Loucy (cell line): ENCODE measurements at regions not wholly inside any gene's neighbourhood (a gene's known extent, or its start where the extent isn't known, plus 50 kb on each side); places are given as distances from the start of the nearest gene placed in this dataset.

Experiments used
- H2AFZ ChIP-seq: fragments of 200-600 bp; sonication (generic); 2 replicates; pipeline ENCODE4 v1.6.0; 2016; ENCODE audit warnings: antibody characterized with exemption, mild to moderate bottlenecking, low read length, moderate library complexity
- H3F3A ChIP-seq: fragments of 200-600 bp; 2 replicates; pipeline ENCODE4 v1.6.0; 2016; ENCODE audit warnings: antibody characterized with exemption, low read depth, mild to moderate bottlenecking
- H3K27me3 ChIP-seq: fragments of 200-600 bp; sonication (generic); 2 replicates; pipeline ENCODE4 v1.6.1; 2014; ENCODE audit warnings: low read length, mild to moderate bottlenecking; ENCODE audit not compliant: insufficient read depth, poor library complexity, severe bottlenecking
- H3K36me3 ChIP-seq: fragments of 200-600 bp; sonication (generic); 2 replicates; pipeline ENCODE4 v1.6.1; 2016; ENCODE audit warnings: low read length; ENCODE audit not compliant: insufficient read depth
- H3K4me1 ChIP-seq: fragments of 200-600 bp; sonication (generic); 2 replicates; pipeline ENCODE4 v1.5.1; 2014; ENCODE audit warnings: low read length, mild to moderate bottlenecking; ENCODE audit not compliant: insufficient read depth, poor library complexity, severe bottlenecking
- H3K4me2 ChIP-seq: fragments of 200-600 bp; sonication (generic); 2 replicates; pipeline ENCODE4 v1.6.0; 2014; ENCODE audit warnings: antibody characterized with exemption, low read length, low read depth, mild to moderate bottlenecking; ENCODE audit not compliant: poor library complexity, severe bottlenecking
- H3K4me3 ChIP-seq: fragments of 200-600 bp; sonication (generic); 2 replicates; pipeline ENCODE4 v1.5.1; 2014; ENCODE audit warnings: low read length, mild to moderate bottlenecking, mixed read lengths; ENCODE audit not compliant: poor library complexity, severe bottlenecking
- H3K79me2 ChIP-seq: fragments of 200-600 bp; sonication (generic); 2 replicates; pipeline ENCODE4 v1.6.1; 2014; ENCODE audit warnings: low read length; ENCODE audit not compliant: insufficient read depth
- H3K9ac ChIP-seq: fragments of 200-600 bp; sonication (generic); 2 replicates; pipeline ENCODE4 v1.6.0; 2014; ENCODE audit warnings: mild to moderate bottlenecking, low read depth, low read length, moderate library complexity; ENCODE audit not compliant: poor library complexity, severe bottlenecking
- H3K9me2 ChIP-seq: fragments of 200-600 bp; sonication (generic); replicated peaks from 2 replicates; pipeline ENCODE4 v1.6.1; 2016; ENCODE audit warnings: low read depth, low read length, mixed read lengths
- H3K9me3 ChIP-seq: fragments of 200-600 bp; sonication (generic); 2 replicates; pipeline ENCODE4 v1.6.1; 2014; ENCODE audit warnings: mild to moderate bottlenecking, antibody characterized with exemption, low read length, low read depth; ENCODE audit not compliant: insufficient read depth
- H4K20me1 ChIP-seq: fragments of 200-600 bp; sonication (generic); 2 replicates; pipeline ENCODE4 v1.6.0; 2014; ENCODE audit warnings: antibody characterized with exemption, low read length, mild to moderate bottlenecking; ENCODE audit not compliant: insufficient read depth, poor library complexity, severe bottlenecking
- CTCF ChIP-seq: fragments of 200-600 bp; sonication (generic); conservative IDR thresholded peaks from 2 replicates; pipeline ENCODE4 v1.5.1; 2014; ENCODE audit warnings: mild to moderate bottlenecking, antibody characterized with exemption, low read length
- EZH2phosphoT487 ChIP-seq: fragments of 200-600 bp; IDR thresholded peaks from 2 replicates; pipeline ENCODE4 v1.6.1; 2018; ENCODE audit warnings: antibody characterized with exemption, mild to moderate bottlenecking, moderate library complexity, borderline replicate concordance

- no peaks in the 10 kb centered on the region for H3K4me1 ChIP-seq
- H3F3A ChIP-seq = no peaks in the 10 kb centered on the region
- H3K4me2 ChIP-seq = no peak overlapping the region
- H3K79me2 ChIP-seq = no peaks in the 10 kb centered on the region
- H2AFZ ChIP-seq = no peak overlapping the region
- no peak overlapping the region for H3K4me3 ChIP-seq
- H3K9ac ChIP-seq = no peak overlapping the region
- no peak for TF ChIP-seq CTCF
- no peak for TF ChIP-seq EZH2phosphoT487
- H3K36me3 ChIP-seq = no peaks in the 10 kb centered on the region
- H3K9me2 ChIP-seq = no peaks in the 10 kb centered on the region
- no peaks in the 10 kb centered on the region for H4K20me1 ChIP-seq
- H3K27me3 ChIP-seq = no peaks in the 10 kb centered on the region
- H3K9me3 ChIP-seq = no peaks in the 10 kb centered on the region
These were observed 278.2 kb upstream of the ID4 start for GRCh38 chr6:19558934-19559333.

- Histone ChIP-seq H3K9me2 (no peaks in the 10 kb centered on the region), H3F3A (no peaks in the 10 kb centered on the region), H4K20me1 (no peaks in the 10 kb centered on the region), H3K9me3 (no peaks in the 10 kb centered on the region), H3K4me3 (no peak overlapping the region), H3K4me1 (no peaks in the 10 kb centered on the region), H2AFZ (no peak overlapping the region), H3K79me2 (no peaks in the 10 kb centered on the region), H3K36me3 (no peaks in the 10 kb centered on the region), H3K27me3 (no peaks in the 10 kb centered on the region), H3K9ac (no peak overlapping the region), H3K4me2 (no peak overlapping the region)
- TF ChIP-seq EZH2phosphoT487 = no peak
- no peak for TF ChIP-seq CTCF
These were observed 274.7 kb upstream of the ID4 start for GRCh38 chr6:19562468-19562867.

GRCh38 chr6:19569563-19569962 lies 267.6 kb upstream of the ID4 start:
- Histone ChIP-seq H3K4me3 (no peak overlapping the region), H3K9me2 (no peaks in the 10 kb centered on the region), H4K20me1 (no peaks in the 10 kb centered on the region), H2AFZ (no peak overlapping the region), H3K9me3 (no peaks in the 10 kb centered on the region), H3F3A (no peaks in the 10 kb centered on the region), H3K79me2 (no peaks in the 10 kb centered on the region), H3K4me1 (no peaks in the 10 kb centered on the region), H3K9ac (no peak overlapping the region), H3K27me3 (no peaks in the 10 kb centered on the region), H3K36me3 (no peaks in the 10 kb centered on the region), H3K4me2 (no peak overlapping the region)
- TF ChIP-seq CTCF (no peak), EZH2phosphoT487 (no peak)
